Forelimb muscle (tissue), 1 donor: ENCODE measurements at regions not wholly inside any gene's neighbourhood (a gene's known extent, or its start where the extent isn't known, plus 50 kb on each side); places are given as distances from the start of the nearest gene placed in this dataset.

ENCODE experiments used
- DNase-seq: peaks from one replicate; pipeline ENCODE4 v3.0.0-alpha.2; 2013; ENCODE audit warnings: low read depth

GRCh38 chr11:123304828-123305466 is 109.9 kb upstream of the CLMP start:
- no peak for DNase-seq

GRCh38 chr11:123303924-123304323 is 108.9 kb upstream of the CLMP start:
- DNase-seq: no peak

- no peak for DNase-seq
These were observed 107.7 kb upstream of the CLMP start for GRCh38 chr11:123302751-123303195.

GRCh38 chr11:123301696-123302400 is 106.8 kb upstream of the CLMP start:
- DNase-seq: no peak

GRCh38 chr11:123301013-123301591 is 106.1 kb upstream of the CLMP start:
- no peak for DNase-seq

- no peak for DNase-seq
These were observed 104.7 kb upstream of the CLMP start for GRCh38 chr11:123299721-123300120.

- no peak for DNase-seq
These were observed 103.7 kb upstream of the CLMP start for GRCh38 chr11:123298488-123299447.

- DNase-seq: no peak
These were observed 97.6 kb upstream of the CLMP start for GRCh38 chr11:123292647-123293046.

- no peak for DNase-seq
These were observed 96.3 kb upstream of the CLMP start for GRCh38 chr11:123291201-123291869.

- DNase-seq: no peak
These were observed 91.7 kb upstream of the CLMP start for GRCh38 chr11:123286761-123287160.

GRCh38 chr11:123286255-123286654 is 91.2 kb upstream of the CLMP start:
- DNase-seq: no peak

- no peak for DNase-seq
These were observed 89.4 kb upstream of the CLMP start for GRCh38 chr11:123284454-123284853.

- DNase-seq: no peak
These were observed 87.5 kb upstream of the CLMP start for GRCh38 chr11:123282597-123282996.

GRCh38 chr11:123273616-123274015 is 78.6 kb upstream of the CLMP start:
- no peak for DNase-seq

- DNase-seq: no peak
These were observed 77.5 kb upstream of the CLMP start for GRCh38 chr11:123272565-123272964.

GRCh38 chr11:123268156-123268555 is 73.1 kb upstream of the CLMP start:
- DNase-seq: no peak

GRCh38 chr11:123265951-123266350 is 70.9 kb upstream of the CLMP start:
- no peak for DNase-seq

- no peak for DNase-seq
These were observed 69.4 kb upstream of the CLMP start for GRCh38 chr11:123264431-123264780.

GRCh38 chr11:123261345-123262106 is 66.5 kb upstream of the CLMP start:
- DNase-seq: peak; percentile 49

- no peak for DNase-seq
These were observed 65.6 kb upstream of the CLMP start for GRCh38 chr11:123260511-123261211.
